ENCODE measurements at regions not wholly inside any gene's neighbourhood (a gene's known extent, or its start where the extent isn't known, plus 50 kb on each side); places are given as distances from the start of the nearest gene placed in this dataset.

DNA sequence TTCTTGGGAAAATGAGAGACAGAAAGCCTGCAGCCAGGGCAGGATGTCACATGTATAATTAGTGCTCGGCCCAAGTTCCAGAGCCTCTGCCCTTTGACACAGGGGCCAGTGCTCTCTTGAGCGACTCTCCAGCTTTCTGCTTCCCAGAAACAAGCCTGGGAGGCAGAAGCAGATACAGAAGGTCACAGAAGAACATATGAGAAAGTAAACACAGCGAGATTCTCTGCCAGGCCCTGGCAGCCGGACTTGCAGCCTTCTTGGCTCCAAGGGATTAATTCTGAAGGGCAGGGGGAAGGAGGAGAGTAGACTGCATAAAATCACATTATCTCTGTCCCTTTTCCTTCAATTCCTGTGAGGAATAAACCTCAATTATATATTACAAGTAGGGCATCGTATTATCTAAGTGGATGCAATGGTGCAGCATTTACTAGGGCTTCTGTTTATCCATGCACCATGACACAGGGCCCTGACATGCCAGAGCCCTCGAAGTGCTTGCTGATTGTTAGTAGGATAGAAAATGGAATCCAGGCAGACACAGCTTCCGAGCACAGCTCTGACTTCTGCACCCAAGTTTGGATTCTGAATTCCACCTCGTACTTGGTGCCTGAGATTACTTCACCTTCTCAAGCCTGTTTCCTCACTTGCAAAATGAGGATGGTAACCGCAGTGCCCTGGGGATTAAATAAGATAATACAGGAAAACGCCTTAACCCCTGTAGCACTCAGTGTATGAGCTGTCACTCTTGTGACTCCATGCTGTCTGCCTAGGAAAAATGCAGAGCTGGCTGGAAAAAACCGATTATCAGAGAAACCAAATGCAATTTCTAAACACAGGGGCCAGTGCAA lies 536.5 kb downstream of the TNS3 start:
- Mint-ChIP-seq H3K27me3 (no peaks in the 10 kb centered on the region), H3K27ac (no peak overlapping the region), H3K9me3 (no peaks in the 10 kb centered on the region), H3K4me3 (no peak overlapping the region), H3K4me1 (no peaks in the 10 kb centered on the region), H3K36me3 (no peaks in the 10 kb centered on the region)
- no peak for ATAC-seq (ENCODE audit: low read depth)
- DNase-seq (ENCODE audit: low spot score in 2 of 2): no peak

- Mint-ChIP-seq H3K9me3 (no peaks in the 10 kb centered on the region), H3K4me1 (no peaks in the 10 kb centered on the region), H3K27ac (no peak overlapping the region), H3K36me3 (no peaks in the 10 kb centered on the region), H3K4me3 (no peak overlapping the region), H3K27me3 (no peaks in the 10 kb centered on the region)
- no peak for DNase-seq (ENCODE audit: low spot score in 2 of 2)
- no peak for ATAC-seq (ENCODE audit: low read depth)
Measured at GRCh38 chr7:47044625-47045024, 537.3 kb downstream of the TNS3 start.

GRCh38 chr7:47043304-47043703 lies 538.6 kb downstream of the TNS3 start:
- H3K36me3 Mint-ChIP-seq: no peaks in the 10 kb centered on the region
- ATAC-seq (ENCODE audit: low read depth) (no peak), DNase-seq (ENCODE audit: low spot score in 2 of 2) (no peak)
- no peaks in the 10 kb centered on the region for H3K9me3 Mint-ChIP-seq
- no peak overlapping the region for H3K27ac Mint-ChIP-seq
- H3K4me1 Mint-ChIP-seq: no peaks in the 10 kb centered on the region
- H3K27me3 Mint-ChIP-seq: no peaks in the 10 kb centered on the region
- H3K4me3 Mint-ChIP-seq: no peak overlapping the region

DNA sequence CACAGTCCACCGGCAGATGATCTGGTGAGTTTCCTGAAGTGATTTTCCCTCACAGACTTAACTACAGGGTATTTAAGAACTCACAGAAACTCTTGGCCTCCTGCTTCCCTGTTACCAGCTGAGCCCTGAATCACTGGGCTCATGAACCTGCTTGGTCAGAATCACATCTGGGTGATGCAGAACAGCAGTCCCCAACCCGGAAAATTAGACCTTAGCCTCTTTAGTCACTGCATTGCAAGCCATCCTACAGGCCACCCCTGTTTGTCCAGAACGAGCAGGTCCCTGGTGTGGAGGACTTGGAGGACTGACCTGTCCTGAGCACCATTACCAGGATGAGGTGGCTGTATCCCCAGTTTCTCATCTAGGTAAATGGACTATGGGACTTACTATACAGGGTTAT lies 539.2 kb downstream of the TNS3 start:
- no peak for ATAC-seq (ENCODE audit: low read depth)
- Mint-ChIP-seq H3K27me3 (peaks cover 2% of the 10 kb centered on the region), H3K4me1 (no peaks in the 10 kb centered on the region), H3K36me3 (no peaks in the 10 kb centered on the region), H3K4me3 (no peak overlapping the region), H3K27ac (no peak overlapping the region), H3K9me3 (peaks cover 1% of the 10 kb centered on the region)
- no peak for DNase-seq (ENCODE audit: low spot score in 2 of 2)

- Mint-ChIP-seq H3K9me3 (peaks cover 1% of the 10 kb centered on the region), H3K27me3 (peaks cover 4% of the 10 kb centered on the region), H3K36me3 (no peaks in the 10 kb centered on the region), H3K4me3 (no peak overlapping the region), H3K27ac (no peak overlapping the region), H3K4me1 (no peaks in the 10 kb centered on the region)
- ATAC-seq (ENCODE audit: low read depth) (no peak), DNase-seq (ENCODE audit: low spot score in 2 of 2) (no peak)
Measured at GRCh38 chr7:47040795-47041347, 541.0 kb downstream of the TNS3 start.

DNA sequence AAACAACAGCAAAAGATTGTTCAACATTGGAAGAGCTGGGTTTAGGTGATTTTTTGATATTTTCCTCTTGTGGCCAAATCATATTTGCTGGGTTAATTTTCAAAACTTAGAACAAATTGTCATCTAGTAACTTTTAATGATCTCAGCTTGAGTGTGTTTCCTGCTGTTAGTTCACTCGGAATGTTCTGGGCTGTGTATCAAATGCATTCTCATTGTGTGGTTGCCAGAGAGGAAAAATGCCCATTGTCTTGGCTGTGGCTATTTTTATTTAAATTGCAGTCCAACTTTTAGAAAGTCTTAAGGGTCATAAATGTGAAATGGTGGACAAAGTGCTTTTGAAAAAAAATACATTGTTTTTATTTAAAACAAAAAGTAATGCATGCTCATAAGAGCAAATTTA lies 542.0 kb downstream of the TNS3 start:
- ATAC-seq (ENCODE audit: low read depth): no peak
- Mint-ChIP-seq H3K36me3 (no peaks in the 10 kb centered on the region), H3K27me3 (peaks cover 6% of the 10 kb centered on the region), H3K27ac (no peak overlapping the region), H3K4me1 (no peaks in the 10 kb centered on the region), H3K4me3 (no peak overlapping the region), H3K9me3 (peaks cover 1% of the 10 kb centered on the region)
- no peak for DNase-seq (ENCODE audit: low spot score in 2 of 2)

DNA sequence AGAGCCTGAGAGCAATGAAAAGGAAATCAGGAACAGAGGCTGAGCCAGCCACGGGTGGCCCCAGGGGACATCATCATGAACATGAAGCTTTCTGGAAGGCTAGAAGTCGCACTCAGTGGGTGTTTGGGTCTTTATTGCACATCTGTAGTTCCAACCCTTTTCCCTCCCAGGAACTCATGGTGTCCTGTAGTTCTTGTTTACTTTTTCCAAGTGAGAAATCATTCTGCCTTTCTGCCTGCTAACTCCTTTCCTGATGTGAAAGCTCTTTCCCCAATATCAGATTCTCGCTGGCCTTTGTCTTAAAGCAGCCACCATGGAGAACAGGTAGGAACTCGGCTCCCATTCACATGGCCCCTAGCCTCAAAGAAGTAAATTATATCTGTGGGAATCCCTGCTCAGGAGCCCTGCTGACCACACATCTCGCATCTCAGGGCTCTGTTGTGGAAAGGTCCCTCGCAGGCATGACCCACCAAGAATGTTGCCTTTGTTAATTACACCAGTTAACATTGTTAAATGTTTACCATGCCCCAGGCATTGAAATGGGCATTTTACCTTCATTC lies 542.7 kb downstream of the TNS3 start:
- H3K27ac Mint-ChIP-seq: no peak overlapping the region
- peaks cover 1% of the 10 kb centered on the region for H3K9me3 Mint-ChIP-seq
- H3K27me3 Mint-ChIP-seq: peaks cover 6% of the 10 kb centered on the region
- H3K4me1 Mint-ChIP-seq: no peaks in the 10 kb centered on the region
- no peak overlapping the region for H3K4me3 Mint-ChIP-seq
- DNase-seq (ENCODE audit: low spot score in 2 of 2): no peak
- no peak for ATAC-seq (ENCODE audit: low read depth)
- H3K36me3 Mint-ChIP-seq: no peaks in the 10 kb centered on the region

DNA sequence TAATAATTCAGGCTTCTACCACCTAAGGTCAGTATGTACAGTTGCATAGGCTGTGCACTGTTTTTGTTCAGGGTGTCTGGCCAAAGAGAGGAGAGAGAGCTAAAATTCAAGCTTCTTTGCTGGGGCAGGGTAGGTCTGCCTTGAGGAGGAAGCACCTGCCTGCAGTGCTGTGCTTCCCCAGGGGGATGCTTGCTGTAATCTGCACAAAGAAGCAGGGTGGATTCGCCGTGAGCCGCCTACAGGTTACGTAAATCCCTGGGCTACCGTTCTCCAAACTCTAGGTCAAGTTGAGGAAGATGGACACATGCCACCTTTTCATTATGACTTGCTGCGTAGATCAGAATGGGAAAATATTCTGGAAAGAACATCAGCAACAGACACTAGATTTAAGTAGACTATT lies 543.3 kb downstream of the TNS3 start:
- Mint-ChIP-seq H3K36me3 (no peaks in the 10 kb centered on the region), H3K4me1 (no peaks in the 10 kb centered on the region), H3K4me3 (no peak overlapping the region), H3K27ac (no peak overlapping the region), H3K27me3 (peaks cover 6% of the 10 kb centered on the region), H3K9me3 (peaks cover 1% of the 10 kb centered on the region)
- DNase-seq (ENCODE audit: low spot score in 2 of 2) (no peak), ATAC-seq (ENCODE audit: low read depth) (no peak)

- DNase-seq (ENCODE audit: low spot score in 2 of 2): no peak
- H3K4me3 Mint-ChIP-seq: no peak overlapping the region
- peaks cover 6% of the 10 kb centered on the region for H3K27me3 Mint-ChIP-seq
- ATAC-seq (ENCODE audit: low read depth): no peak
- H3K9me3 Mint-ChIP-seq: peaks cover 1% of the 10 kb centered on the region
- H3K27ac Mint-ChIP-seq: no peak overlapping the region
- no peaks in the 10 kb centered on the region for H3K4me1 Mint-ChIP-seq
- H3K36me3 Mint-ChIP-seq: no peaks in the 10 kb centered on the region
Measured at GRCh38 chr7:47037607-47038006, 544.3 kb downstream of the TNS3 start.

- Mint-ChIP-seq H3K4me3 (no peak overlapping the region), H3K9me3 (peaks cover 1% of the 10 kb centered on the region), H3K4me1 (no peaks in the 10 kb centered on the region), H3K27ac (no peak overlapping the region), H3K27me3 (peaks cover 6% of the 10 kb centered on the region), H3K36me3 (no peaks in the 10 kb centered on the region)
- DNase-seq (ENCODE audit: low spot score in 2 of 2) (no peak), ATAC-seq (ENCODE audit: low read depth) (no peak)
Measured at GRCh38 chr7:47036909-47037308, 545.0 kb downstream of the TNS3 start.

DNA sequence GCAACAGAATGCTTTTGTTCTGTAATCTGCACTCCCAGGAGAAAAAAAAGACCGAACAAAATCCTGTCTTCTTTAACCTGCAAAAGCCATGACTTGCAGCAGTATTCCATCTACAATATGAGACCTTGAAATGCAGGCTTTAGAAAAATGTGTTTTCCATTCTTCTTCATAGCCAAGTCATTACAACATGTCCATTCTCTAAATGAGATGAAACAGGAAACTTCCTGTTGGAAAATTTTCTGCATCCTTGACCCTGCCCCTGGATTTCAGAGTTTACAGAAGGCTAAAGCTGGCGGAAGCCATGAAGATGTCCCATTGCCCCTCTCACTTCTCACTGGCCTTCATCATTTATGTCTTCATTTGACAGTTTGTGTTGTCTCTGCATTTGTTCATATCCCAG lies 546.4 kb downstream of the TNS3 start:
- Mint-ChIP-seq H3K4me3 (no peak overlapping the region), H3K4me1 (no peaks in the 10 kb centered on the region), H3K27ac (no peak overlapping the region), H3K36me3 (no peaks in the 10 kb centered on the region), H3K9me3 (peaks cover 1% of the 10 kb centered on the region), H3K27me3 (peaks cover 7% of the 10 kb centered on the region)
- no peak for DNase-seq (ENCODE audit: low spot score in 2 of 2)
- ATAC-seq (ENCODE audit: low read depth): no peak

DNA sequence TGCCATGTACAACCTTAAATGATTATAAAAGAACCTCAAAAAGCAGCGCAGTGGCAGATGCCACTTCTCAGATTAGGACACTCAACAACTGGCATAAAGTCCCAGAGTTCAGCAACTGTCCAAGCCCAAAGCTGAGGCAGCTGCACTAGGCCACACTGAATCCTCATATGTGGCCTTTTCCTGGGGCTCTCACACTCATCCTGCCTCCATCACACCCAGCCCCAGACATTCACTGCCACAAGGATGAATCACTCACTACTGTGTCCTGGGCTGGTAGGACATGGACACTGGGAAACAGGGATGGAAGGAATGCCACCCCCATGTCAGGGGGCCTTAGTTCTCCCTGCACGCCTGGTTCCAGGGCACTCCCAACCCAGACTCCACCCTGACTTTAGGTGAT lies 547.7 kb downstream of the TNS3 start:
- DNase-seq (ENCODE audit: low spot score in 2 of 2): no peak
- no peaks in the 10 kb centered on the region for H3K4me1 Mint-ChIP-seq
- ATAC-seq (ENCODE audit: low read depth): no peak
- peaks cover 1% of the 10 kb centered on the region for H3K9me3 Mint-ChIP-seq
- H3K4me3 Mint-ChIP-seq: no peak overlapping the region
- H3K27me3 Mint-ChIP-seq: peaks cover 7% of the 10 kb centered on the region
- H3K27ac Mint-ChIP-seq: no peak overlapping the region
- no peaks in the 10 kb centered on the region for H3K36me3 Mint-ChIP-seq

- H3K9me3 Mint-ChIP-seq: no peaks in the 10 kb centered on the region
- ATAC-seq (ENCODE audit: low read depth): no peak
- no peak overlapping the region for H3K27ac Mint-ChIP-seq
- H3K36me3 Mint-ChIP-seq: no peaks in the 10 kb centered on the region
- no peak for DNase-seq (ENCODE audit: low spot score in 2 of 2)
- H3K4me3 Mint-ChIP-seq: no peak overlapping the region
- H3K27me3 Mint-ChIP-seq: peaks cover 6% of the 10 kb centered on the region
- no peaks in the 10 kb centered on the region for H3K4me1 Mint-ChIP-seq
Measured at GRCh38 chr7:47032536-47032908, 549.4 kb downstream of the TNS3 start.

DNA sequence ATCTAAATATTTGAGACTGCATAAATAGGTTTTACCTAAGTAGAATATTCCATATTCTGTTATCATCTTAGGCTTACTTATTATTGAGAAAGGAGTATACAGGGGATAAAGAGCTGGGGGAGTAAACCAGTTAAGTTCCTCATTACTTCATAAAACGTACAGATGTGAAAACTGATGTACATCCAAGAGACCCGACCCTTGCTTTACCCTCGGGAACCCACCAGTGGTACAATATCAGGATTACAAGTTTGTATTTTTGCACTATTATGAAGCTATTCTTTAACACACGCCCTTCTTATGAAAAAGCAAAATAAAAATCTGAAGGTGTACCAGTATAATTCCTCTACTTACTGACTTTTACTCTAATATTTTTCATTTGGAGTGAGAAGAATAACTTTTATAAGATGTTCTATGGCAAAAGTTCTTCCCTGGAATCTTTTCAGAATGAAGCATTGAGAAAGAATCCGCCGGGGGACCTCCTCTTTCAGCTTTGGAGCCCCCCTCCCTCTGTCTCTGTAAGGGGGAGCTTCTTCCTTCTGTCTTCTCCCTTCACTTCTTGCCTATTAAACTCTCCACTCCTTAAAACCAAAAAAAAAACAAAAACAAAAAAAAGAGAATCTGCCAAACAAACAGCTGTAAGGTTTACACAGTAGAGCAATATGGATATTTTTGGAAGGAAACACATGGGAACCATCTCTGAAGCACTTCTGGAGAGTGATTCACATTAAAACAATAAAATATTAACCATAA lies 550.0 kb downstream of the TNS3 start:
- no peak for ATAC-seq (ENCODE audit: low read depth)
- no peak overlapping the region for H3K27ac Mint-ChIP-seq
- no peak overlapping the region for H3K4me3 Mint-ChIP-seq
- no peaks in the 10 kb centered on the region for H3K9me3 Mint-ChIP-seq
- no peaks in the 10 kb centered on the region for H3K36me3 Mint-ChIP-seq
- DNase-seq (ENCODE audit: low spot score in 2 of 2): no peak
- no peaks in the 10 kb centered on the region for H3K4me1 Mint-ChIP-seq
- peaks cover 5% of the 10 kb centered on the region for H3K27me3 Mint-ChIP-seq

Data from memory B cell (primary cell).